GM18868 (cell line): ENCODE measurements at regions not wholly inside any gene's neighbourhood (a gene's known extent, or its start where the extent isn't known, plus 50 kb on each side); places are given as distances from the start of the nearest gene placed in this dataset.

Experiments used
- ATAC-seq: cut with Tn5 transposase; IDR thresholded peaks from one replicate; pipeline ENCODE4 v1.9.1; 2021; ENCODE audit warnings: mild to moderate bottlenecking, moderate library complexity; ENCODE audit not compliant: unreplicated experiment

- ATAC-seq = peak; percentile 45
Observed at GRCh38 chr12:11564984-11565651, 84.4 kb upstream of the ETV6 start.

GRCh38 chr12:11565752-11566151 lies 83.7 kb upstream of the ETV6 start:
- no peak for ATAC-seq

DNA sequence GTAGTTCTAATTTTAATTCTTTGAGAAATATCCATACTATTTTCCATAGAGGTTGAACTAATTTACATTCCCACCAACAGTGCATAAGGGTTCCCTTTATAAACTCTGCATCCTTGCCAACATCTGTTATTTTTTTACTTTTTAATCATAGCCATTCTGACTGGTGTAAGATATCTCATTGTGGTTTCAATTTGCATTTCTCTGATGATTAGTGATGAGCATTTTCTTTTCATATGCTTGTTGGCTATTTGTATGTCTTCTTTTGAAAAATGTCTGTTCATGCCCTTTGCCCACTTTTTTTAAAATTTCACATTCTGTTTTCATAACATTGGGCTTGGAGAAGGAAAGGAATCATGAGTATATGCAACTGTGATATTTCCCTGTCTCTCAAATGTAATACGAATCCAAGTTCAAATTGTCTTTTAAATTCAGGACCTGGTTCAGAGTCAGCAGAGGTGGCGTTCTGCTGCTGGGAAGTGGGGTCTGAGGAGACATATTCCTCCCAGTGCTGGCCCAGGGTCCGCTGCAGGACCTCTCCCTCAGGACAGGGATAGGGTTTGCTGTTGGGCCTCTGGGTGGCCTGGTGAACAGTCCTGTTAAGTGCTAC lies 81.2 kb upstream of the ETV6 start:
- ATAC-seq = peak; percentile 13

- ATAC-seq = peak; percentile 84
Observed at GRCh38 chr12:11568762-11569478, 80.6 kb upstream of the ETV6 start.

DNA sequence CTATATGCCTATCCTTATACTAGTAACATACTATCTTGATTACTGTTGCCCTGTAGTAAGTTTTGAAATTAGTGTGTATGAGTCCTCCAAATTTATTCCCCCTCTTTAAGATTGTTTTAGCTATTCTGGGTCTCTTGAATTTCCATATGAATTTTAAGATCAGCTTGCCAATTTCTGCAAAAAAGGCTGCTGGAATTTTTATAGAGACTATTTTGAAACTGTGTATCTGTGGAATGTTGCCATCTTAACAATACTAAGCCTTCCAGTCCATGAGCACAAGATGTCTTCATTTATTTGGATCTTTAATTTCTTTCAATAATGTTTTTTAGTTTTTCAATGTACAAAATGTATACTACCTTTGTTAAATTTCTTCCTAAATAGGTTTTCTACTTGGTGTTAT lies 79.8 kb upstream of the ETV6 start:
- ATAC-seq = no peak

- no peak for ATAC-seq
Observed at GRCh38 chr12:11573880-11574279, 75.6 kb upstream of the ETV6 start.

DNA sequence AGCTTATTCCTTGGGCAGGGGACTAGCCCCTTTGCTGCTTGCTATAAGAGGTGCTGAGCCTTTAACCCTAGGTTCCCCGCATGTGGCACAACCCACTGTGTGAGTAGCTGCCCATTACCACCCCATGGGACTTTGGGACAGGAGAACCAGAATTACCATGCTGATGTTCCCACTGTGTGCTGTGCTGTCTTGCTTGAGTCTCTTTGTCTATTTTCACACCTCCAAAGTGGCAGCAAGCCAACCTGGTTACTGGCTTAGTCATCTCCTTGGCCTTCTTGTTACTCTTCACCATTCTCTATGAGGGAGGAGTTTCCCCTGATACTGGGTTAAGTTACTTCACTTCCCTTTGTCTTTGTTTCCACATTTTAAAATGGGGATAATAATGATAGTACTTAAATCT lies 73.4 kb upstream of the ETV6 start:
- ATAC-seq = no peak

DNA sequence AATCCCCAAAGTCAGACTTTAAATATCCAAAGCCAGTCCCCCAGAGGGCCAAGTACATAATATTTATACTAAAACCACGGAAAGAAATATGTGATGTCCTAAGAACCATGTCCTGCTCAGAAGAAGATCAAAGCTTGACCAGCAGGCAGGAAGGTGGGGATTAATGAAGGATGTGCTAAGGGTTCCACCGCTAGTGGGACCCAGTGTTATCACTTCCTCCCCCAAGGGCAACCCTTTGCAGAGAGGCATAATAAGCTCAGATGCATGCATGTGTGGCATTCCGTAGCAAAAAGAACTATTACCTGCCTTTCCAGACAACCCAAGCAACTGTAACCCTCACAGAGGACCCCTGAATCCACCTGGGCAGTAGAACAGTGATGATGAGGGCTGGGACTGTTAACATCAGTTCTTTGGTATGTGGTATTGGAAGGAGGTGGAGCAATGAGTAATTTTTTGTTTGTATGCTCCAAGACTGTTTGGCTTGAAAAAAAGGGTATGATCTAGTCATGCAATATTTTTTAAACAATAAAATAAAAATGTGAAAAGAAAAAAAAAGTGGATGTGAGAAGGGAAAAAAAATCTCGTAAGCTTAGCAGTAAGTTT lies 71.7 kb upstream of the ETV6 start:
- no peak for ATAC-seq

GRCh38 chr12:11578461-11578993 lies 70.9 kb upstream of the ETV6 start:
- ATAC-seq = no peak

GRCh38 chr12:11580125-11580751 lies 69.2 kb upstream of the ETV6 start:
- ATAC-seq = peak; percentile 30

DNA sequence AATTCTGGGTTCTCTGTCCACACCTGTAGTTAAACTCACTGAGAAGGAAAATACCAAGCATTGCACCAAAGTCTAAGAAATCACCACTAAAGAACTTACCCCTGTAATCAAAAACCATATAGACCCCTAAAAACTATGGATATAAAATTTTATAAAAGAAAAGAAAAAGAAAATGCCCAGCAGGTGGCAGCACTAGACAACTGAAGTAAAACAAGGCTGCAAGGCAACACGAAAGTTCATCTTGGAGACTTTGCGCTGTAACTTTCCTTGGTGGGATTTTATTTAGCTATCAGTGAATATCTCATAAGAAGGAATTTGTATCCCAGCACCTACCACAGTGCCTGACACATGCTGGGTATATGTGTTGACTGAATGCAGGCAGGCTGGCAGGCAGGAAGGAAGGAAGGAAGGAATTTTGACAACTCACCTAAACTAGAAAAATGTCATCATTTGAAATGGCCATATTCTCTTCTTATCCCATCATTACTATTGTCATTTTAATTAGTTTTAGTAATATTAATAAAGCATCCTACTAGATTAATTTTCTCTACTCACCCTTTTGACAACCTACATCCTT lies 68.2 kb upstream of the ETV6 start:
- ATAC-seq = no peak

GRCh38 chr12:11584221-11584855 lies 65.1 kb upstream of the ETV6 start:
- no peak for ATAC-seq

GRCh38 chr12:11592484-11592883 lies 57.0 kb upstream of the ETV6 start:
- no peak for ATAC-seq

DNA sequence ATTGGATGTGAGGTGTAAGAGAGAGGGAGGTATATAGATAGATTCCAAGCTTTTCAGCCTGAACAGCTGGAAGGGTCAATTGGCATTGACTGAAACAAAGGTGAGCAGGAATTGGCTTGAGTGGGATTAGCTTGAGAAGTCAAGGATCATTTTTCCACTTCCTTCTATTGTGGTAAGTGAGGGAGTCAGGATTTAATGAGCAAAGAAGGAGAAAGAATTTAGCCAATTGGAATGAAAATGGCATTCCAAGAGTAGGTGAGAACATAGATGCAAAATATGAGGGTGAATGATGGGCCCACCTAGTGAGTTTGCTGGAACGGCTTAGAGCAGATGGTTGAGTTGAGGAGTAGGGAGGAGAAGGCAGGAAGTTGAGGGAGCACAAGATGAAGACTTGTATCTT lies 56.5 kb upstream of the ETV6 start:
- no peak for ATAC-seq

- no peak for ATAC-seq
Observed at GRCh38 chr12:11595080-11595479, 54.4 kb upstream of the ETV6 start.

GRCh38 chr12:11596141-11596540 lies 53.3 kb upstream of the ETV6 start:
- ATAC-seq = no peak

DNA sequence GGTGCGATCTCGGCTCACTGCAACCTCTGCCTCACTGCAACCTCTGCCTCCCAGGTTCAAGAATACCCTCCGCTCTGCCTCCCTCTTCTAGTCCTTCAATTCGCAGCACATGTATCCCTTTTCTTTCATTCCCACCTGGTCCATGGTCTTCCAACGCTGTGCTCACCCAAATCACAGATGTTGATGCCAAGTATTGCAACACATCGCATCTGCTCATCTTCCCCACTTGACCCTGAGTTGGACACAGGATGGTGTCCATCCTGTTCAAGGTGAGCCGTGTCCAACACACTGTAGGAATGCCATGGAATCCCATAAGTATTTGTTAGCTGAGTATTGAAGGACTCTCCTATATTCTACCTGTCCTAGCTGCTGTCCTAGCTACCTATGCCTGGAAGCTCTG lies 50.6 kb upstream of the ETV6 start:
- no peak for ATAC-seq
